GM21447 (cell line): ENCODE measurements at regions not wholly inside any gene's neighbourhood (a gene's known extent, or its start where the extent isn't known, plus 50 kb on each side); places are given as distances from the start of the nearest gene placed in this dataset.

ENCODE experiments used
- ATAC-seq: cut with Tn5 transposase; IDR thresholded peaks from one replicate; pipeline ENCODE4 v1.9.1; 2021; ENCODE audit not compliant: unreplicated experiment

- no peak for ATAC-seq
Observed at GRCh38 chr9:89892920-89893319, 288.1 kb downstream of the GADD45G start.

- ATAC-seq, result no peak
Observed at GRCh38 chr9:89893886-89894285, 289.1 kb downstream of the GADD45G start.

- ATAC-seq, result no peak
Observed at GRCh38 chr9:89896806-89897340, 292.1 kb downstream of the GADD45G start.

GRCh38 chr9:89899573-89899972 is 294.8 kb downstream of the GADD45G start:
- no peak for ATAC-seq

- no peak for ATAC-seq
Observed at GRCh38 chr9:89901920-89902319, 297.1 kb downstream of the GADD45G start.

GRCh38 chr9:89902450-89903140 is 297.8 kb downstream of the GADD45G start:
- no peak for ATAC-seq

- ATAC-seq, result no peak
Observed at GRCh38 chr9:89903141-89903475, 298.3 kb downstream of the GADD45G start.

GRCh38 chr9:89905606-89906338 is 301.0 kb downstream of the GADD45G start:
- no peak for ATAC-seq

- no peak for ATAC-seq
Observed at GRCh38 chr9:89911721-89912604, 307.2 kb downstream of the GADD45G start.

GRCh38 chr9:89912605-89912953 is 307.8 kb downstream of the GADD45G start:
- ATAC-seq, result no peak

- ATAC-seq, result no peak
Observed at GRCh38 chr9:89915187-89915586, 310.4 kb downstream of the GADD45G start.

GRCh38 chr9:89916001-89916597 is 311.3 kb downstream of the GADD45G start:
- ATAC-seq, result no peak

- no peak for ATAC-seq
Observed at GRCh38 chr9:89917861-89918260, 313.0 kb downstream of the GADD45G start.

GRCh38 chr9:89919171-89919681 is 314.4 kb downstream of the GADD45G start:
- peak; percentile 66 for ATAC-seq

- ATAC-seq, result no peak
Observed at GRCh38 chr9:89920131-89920530, 315.3 kb downstream of the GADD45G start.

- no peak for ATAC-seq
Observed at GRCh38 chr9:89920951-89921350, 316.1 kb downstream of the GADD45G start.

GRCh38 chr9:89922099-89922498 is 317.3 kb downstream of the GADD45G start:
- ATAC-seq, result no peak

GRCh38 chr9:89923174-89923573 is 318.4 kb downstream of the GADD45G start:
- ATAC-seq, result no peak

GRCh38 chr9:89923961-89924504 is 319.2 kb downstream of the GADD45G start:
- ATAC-seq, result no peak

- ATAC-seq, result no peak
Observed at GRCh38 chr9:89924611-89925010, 319.8 kb downstream of the GADD45G start.

GRCh38 chr9:89926167-89926566 is 321.4 kb downstream of the GADD45G start:
- ATAC-seq, result no peak
